ENCODE measurements at regions not wholly inside any gene's neighbourhood (a gene's known extent, or its start where the extent isn't known, plus 50 kb on each side); places are given as distances from the start of the nearest gene placed in this dataset.

DNA sequence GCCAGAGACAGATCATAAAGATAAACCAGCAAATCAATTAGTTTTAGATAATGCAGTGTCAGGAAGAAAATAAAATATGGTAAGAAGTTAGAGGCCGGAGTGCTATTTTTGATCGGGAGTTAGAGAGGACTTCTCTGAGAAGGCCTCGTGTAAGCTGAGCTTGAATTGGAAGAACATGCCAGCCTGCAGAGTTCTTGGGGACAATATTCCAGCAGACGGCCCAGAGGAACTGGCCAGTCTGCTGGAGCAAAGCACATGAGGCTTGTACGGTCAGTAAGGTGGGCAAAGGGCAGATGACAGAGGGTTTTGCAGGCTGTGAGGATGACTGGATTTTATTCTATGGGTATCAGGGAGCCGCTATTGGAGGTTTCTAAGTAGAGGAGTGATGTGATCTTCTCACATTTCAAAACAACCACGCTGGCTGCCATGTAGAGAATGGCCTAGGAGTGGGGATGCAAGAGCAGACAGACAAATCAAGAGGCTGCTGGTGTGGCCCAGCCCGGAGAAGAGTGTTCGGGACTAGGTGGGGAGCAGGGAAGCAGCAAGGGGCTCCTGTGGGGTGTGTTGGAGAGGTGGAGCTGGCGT is 84.0 kb downstream of the HES1 start:
- no peak for DNase-seq

- no peak for DNase-seq
Measured at GRCh38 chr3:194220901-194221326, 85.0 kb downstream of the HES1 start.

DNA sequence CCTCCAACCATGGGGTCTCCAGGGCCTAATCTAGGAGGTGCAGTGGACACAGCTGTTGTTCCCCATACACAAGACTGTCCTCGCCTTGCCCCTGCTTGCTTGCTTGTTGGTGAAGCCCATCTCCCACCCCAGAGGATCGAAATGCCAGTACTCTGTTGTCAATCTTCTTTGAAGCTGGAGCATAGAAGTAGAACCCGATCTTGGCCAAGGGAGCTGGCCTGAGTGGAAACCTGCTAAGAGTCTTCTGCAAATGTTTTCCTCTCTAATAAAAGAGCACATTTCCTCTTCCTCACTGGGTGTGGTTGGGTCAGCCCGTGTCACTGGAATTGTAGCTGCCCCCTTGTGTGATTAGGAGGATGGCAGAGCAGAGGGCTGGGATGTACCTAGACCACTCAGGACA is 85.4 kb downstream of the HES1 start:
- no peak for DNase-seq

DNA sequence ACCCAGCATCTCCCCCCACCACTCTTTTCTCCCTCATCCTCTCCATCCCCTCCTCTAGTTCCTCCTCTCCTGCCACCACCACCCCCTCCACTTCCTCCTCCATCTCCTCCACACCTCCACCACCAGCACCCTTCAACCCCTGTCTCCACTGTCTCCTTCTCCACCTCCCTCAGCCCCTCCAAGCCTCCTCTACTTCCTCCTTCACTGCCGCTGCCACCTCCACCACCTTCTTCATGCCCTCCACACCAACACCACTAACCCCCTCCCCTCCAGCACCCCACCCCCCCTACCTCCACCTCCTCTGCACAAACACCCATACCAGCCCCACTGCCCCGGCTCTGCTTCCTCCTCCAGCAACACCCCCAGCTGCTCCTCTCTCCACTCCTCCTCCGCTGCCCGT is 88.0 kb downstream of the HES1 start:
- DNase-seq = no peak

DNA sequence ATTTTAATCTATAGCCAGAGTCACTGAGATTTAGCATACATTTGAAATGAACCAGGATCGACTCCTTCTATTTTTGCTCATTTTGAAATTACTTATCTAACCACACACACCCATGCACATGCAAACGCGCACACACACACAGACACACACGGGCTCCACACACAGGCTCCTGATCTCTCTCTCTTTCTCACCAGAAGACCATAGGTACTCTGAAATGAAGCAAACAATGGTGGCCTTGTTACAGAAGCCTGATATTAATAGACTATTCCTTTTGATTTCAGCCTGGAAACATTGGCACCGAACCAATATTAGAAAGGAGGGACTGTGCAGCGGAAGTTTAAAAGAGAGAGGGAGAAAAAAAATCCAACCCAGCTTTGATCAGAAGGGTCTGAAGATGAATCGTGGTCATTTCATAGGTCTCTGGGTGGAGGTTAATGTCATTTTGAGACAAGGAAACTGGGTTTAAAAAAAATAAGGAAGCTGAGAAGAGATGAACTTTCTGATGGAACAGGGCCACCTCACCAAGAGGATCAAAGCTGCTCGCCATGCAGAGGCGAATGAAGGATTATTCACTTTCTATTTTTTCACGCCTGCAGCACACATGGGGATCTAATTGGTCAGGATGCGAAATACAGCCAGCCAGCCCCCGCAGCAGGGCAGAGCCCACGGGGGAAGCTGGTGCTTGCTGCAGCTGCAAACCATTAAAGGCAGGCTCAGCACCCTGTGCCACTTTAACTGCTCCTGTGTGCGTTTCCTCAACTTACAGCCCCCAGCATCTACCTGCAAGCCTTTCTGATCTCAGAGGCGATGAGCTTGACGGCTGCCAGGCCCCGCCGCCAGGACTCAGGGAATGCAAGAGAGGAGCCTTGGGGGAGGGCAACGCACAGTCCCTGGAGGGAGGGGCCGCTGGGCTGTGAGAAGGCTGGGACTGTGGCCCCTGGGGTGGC is 88.8 kb downstream of the HES1 start:
- no peak for DNase-seq

- DNase-seq = no peak
Measured at GRCh38 chr3:194225418-194225812, 89.5 kb downstream of the HES1 start.

GRCh38 chr3:194225988-194226663 is 90.2 kb downstream of the HES1 start:
- DNase-seq = no peak

DNA sequence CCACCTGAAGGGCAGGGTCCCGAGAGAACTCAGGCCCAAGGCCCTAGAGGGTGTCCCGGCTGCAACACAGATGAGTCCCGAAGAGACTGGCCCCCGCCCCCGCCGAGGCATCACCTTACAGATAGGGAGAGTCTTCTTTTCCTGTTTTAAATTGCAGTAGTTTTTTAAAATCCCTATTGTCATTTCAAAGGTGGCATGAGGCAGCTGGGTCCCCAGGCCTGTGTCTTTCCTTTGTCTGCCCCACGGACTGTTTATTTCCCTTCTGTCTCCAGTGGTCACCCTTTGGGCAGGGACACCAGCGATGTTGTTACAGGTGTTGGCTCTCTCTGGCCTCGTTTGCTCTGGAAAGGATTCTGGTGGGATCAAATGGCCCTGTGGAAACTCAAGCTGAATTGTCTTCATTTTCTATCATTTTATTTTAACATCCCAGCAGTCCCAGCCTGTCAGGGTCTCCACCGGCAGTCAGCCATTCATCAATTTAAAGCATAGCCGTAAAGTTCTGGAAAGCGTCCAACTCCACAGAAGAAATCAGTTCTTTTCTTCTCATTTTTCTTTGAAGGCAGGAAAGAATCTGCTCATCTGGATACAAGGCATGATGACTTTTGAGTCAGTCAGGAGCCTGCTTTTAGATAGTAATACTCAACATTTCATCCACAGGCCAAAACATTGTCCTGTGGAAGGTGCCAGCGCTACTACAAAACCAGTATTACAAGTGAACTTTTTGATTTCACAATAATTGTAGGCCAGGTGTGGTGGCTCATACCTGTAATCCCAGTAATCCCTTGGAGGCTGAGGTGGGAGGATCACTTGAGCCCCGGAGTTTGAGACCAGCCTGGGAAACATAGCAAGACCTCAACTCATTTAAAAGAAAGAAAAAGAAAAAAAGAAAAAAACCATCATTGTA is 96.2 kb downstream of the HES1 start:
- no peak for DNase-seq

GRCh38 chr3:194233150-194233549 is 97.2 kb downstream of the HES1 start:
- no peak for DNase-seq

DNA sequence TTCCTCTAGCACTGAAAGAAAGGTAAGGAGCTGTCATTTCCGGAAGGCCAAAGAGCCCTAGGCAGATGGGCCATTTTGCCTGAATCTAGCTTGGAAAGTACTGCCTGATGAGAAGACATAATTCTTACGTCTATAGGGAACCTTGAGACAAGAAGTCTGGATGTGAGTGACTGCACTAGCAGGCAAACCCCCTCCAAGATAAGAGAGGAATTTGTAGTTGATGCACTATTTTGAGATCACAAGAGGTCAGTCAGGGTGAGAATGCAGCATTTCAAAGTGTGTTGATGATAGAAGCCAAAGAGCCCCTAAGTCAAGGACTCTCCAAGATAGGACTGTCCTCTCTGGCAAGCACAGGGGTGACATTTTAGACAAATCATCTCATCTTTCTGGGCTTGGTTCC is 99.2 kb downstream of the HES1 start:
- DNase-seq = no peak

DNA sequence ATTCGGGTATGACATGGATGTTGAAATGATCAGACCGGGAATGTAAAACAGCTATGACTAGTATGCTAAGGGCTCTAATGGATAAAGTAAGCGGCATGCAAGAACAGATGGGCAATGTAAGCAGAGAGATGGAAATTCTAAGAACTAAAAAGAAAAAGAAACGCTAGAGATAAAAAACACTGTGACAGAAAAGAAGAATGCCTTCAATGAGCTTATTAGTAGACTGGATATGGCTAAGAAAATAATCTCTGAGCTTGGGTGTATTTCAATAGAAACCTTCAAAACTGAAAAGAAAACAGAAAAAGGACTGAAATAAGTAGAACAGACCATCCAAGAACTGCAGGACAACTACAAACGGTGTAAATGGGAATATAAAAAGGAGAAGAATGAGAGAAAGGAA is 101.2 kb downstream of the HES1 start:
- no peak for DNase-seq

DNA sequence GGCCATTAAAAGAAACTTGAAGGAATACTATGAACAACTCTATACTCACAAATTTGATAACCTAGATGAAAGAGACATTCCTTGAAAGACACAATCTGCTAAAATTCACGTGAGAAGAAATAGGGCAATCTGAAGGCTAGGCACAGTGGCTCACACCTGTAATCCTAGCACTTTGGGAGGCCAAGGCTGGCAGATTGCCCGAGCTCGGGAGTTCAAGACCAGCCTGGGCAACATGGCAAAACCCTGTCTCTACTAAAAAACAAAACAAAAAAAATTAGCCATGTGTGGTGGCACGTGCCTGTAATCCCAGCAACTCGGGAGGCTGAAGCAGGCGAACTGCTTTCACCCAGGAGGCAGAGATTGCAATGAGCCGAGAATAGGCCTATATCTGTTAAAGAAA is 104.8 kb downstream of the HES1 start:
- no peak for DNase-seq

- DNase-seq = no peak
Measured at GRCh38 chr3:194243172-194243837, 107.4 kb downstream of the HES1 start.

DNA sequence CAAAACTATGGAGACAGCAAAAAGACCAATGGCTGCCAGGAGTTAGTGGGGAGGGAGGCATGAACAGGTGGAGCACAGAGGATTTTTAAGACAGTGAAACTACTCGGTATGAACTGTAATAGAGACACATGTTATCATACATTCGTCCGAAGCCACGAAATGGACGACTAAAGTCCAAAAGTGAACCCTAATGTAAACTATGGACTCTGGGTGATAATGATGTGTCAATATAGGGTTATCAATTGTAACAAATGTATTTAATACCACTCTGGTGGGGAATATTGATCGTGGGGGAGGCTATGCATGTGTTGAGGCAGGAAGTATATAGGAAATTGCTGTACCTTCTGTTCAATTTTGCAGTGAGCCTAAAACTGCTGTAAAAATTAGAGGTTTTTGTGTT is 107.0 kb downstream of the CPN2 start:
- no peak for DNase-seq

DNA sequence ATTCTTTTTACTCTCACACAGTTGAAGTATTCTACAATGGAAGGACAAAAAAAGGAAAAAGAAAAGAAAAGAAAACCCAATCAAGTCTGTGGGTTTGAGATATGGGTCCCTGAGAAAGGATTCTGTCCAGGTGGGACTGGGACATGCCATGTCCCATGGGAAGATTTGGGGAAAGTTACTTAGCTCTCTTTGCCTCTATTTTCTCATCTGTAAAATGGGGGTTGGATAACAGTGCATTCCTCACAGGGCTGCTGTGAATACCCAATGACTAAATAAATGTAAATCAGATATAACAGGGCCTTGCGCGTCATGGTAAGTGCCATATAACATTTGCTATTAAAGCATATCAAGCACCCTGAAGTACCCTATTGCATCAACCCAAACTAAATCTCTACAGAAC is 105.7 kb downstream of the CPN2 start:
- no peak for DNase-seq

- DNase-seq = no peak
Measured at GRCh38 chr3:194245975-194246561, 105.1 kb downstream of the CPN2 start.

DNA sequence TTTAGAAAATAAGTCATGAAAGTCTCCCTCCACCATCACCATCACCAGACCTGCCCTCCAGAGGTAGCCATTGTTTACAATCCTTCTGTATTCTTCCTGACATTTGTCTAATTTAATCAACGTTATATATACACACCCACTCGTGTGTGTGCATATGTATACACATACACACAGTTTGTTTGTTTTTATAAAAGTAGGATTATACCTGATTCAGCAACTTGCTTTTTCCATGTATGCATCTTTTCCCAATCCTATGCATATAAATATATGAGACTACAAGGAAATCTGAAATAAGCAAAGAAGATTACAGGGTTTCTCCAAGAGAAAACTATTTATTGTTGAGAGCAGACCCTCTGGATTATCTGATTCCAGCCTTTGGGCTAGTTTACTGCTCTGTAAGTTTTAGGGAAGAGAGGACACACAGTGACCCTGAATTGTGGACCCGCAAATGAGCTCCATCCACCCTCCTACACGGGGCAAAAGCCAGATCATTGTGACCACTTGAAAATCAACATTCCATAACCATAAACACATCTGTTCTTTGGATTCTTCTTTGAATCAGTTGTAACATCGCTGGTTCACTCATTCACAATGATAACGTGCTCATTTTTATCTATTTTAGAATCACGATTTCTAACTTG is 104.3 kb downstream of the CPN2 start:
- DNase-seq = no peak

GRCh38 chr3:194247350-194247740 is 103.8 kb downstream of the CPN2 start:
- no peak for DNase-seq

DNA sequence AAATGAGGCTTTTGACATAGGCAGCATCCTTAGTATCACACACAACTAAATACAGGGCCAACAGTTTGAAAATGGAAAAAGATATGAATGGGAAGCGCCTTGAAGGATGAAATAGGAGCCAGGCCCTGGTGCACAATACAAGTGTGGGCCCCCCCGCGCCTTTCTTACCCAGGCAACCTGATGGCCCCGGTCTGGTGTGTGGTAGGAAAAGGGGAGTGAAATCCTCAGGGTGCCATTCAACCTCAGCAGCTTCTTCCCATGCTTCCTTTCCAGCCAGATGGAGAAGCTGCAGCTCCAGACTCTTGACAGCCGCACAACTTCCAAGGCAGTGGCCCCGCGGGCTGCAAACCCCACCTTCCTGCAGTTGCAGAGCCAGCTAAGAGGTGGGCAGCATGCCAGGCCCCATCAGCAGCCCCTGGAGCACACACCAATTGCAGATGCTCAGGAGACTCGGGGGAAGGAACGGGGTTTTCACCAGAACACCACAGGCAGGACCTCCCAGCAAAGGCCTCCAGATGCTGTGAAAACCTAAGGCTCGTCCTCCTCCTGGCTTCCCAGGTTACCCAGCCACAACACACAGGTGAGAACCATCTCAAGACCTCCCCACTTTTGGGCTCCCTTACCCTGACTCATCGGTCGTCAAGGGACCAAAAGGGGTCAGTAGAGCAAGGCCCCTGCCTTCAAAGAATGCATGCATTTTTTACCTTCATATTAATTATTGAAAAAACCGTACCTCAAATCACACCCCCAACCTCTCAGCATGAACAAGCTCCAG is 101.6 kb downstream of the CPN2 start:
- DNase-seq = no peak

Data from activated T-cell treated with anti-CD3 and anti-CD28 coated beads, Interleukin-2, amount 50 U/mL, for 48 hours (primary cell).